Stimulated activated CD4-positive, alpha-beta T cell treated with anti-CD3 and anti-CD28 coated beads, Interleukin-1b, Interleukin-23, amount 100 ng/mL, for 4 hours (primary cell): ENCODE measurements at regions not wholly inside any gene's neighbourhood (a gene's known extent, or its start where the extent isn't known, plus 50 kb on each side); places are given as distances from the start of the nearest gene placed in this dataset.
A peak's percentile ranks its signal among the peaks of the same experiment; 100 is the strongest.

Experiments used
- DNase-seq, 2 donors: peaks; one replicate each; pipeline ENCODE4 v3.0.0-alpha.2; 2020; ENCODE audit warnings: low read depth in 2 of 2

GRCh38 chr2:143954844-143955243, 565.1 kb downstream of the ZEB2 start:
- no peak for DNase-seq

- no peak for DNase-seq
Observed at GRCh38 chr2:143954186-143954585, 565.7 kb downstream of the ZEB2 start.

GRCh38 chr2:143953451-143954030, 566.4 kb downstream of the ZEB2 start:
- DNase-seq, result no peak

GRCh38 chr2:143952536-143952935, 567.4 kb downstream of the ZEB2 start:
- DNase-seq, result no peak

GRCh38 chr2:143950704-143951103, 569.2 kb downstream of the ZEB2 start:
- DNase-seq, result no peak

GRCh38 chr2:143949121-143949848, 570.6 kb downstream of the ZEB2 start:
- DNase-seq, result no peak

- DNase-seq, result no peak
Observed at GRCh38 chr2:143948710-143949109, 571.2 kb downstream of the ZEB2 start.

GRCh38 chr2:143946436-143947391, 573.2 kb downstream of the ZEB2 start:
- no peak for DNase-seq

- no peak for DNase-seq
Observed at GRCh38 chr2:143942486-143942885, 577.4 kb downstream of the ZEB2 start.

- DNase-seq, result no peak
Observed at GRCh38 chr2:143940720-143941119, 579.2 kb downstream of the ZEB2 start.

GRCh38 chr2:143939626-143940330, 580.1 kb downstream of the ZEB2 start:
- no peak for DNase-seq

GRCh38 chr2:143937723-143938350, 582.1 kb downstream of the ZEB2 start:
- no peak for DNase-seq

- peak; percentile 5 to 9 for DNase-seq
Observed at GRCh38 chr2:143936848-143937722, 582.8 kb downstream of the ZEB2 start.

GRCh38 chr2:143936538-143936847, 583.4 kb downstream of the ZEB2 start:
- DNase-seq, result no peak

GRCh38 chr2:143935482-143935752, 584.5 kb downstream of the ZEB2 start:
- DNase-seq, result no peak

GRCh38 chr2:143934626-143935481, 585.1 kb downstream of the ZEB2 start:
- no peak for DNase-seq

GRCh38 chr2:143933946-143934569, 585.9 kb downstream of the ZEB2 start:
- no peak for DNase-seq

- no peak for DNase-seq
Observed at GRCh38 chr2:143930891-143931290, 589.0 kb downstream of the ZEB2 start.

- DNase-seq, result no peak
Observed at GRCh38 chr2:143928613-143929012, 591.3 kb downstream of the ZEB2 start.
